COLO668 (cell line): ENCODE measurements at regions not wholly inside any gene's neighbourhood (a gene's known extent, or its start where the extent isn't known, plus 50 kb on each side); places are given as distances from the start of the nearest gene placed in this dataset.
"Not testable (repeated sequence)": the region's sequence is repeated elsewhere in the genome, so short reads cannot be mapped to it uniquely, and the experiment has no call there.

Source experiments
- DNase-seq: peaks from one replicate; lab custom pipeline; 2025; ENCODE audit not compliant: unreplicated experiment; lab: John Stamatoyannopoulos, UW

GRCh38 chr4:115287426-115287825 is 174.0 kb upstream of the NDST4 start:
- no peak for DNase-seq

GRCh38 chr4:115279330-115279729 is 165.9 kb upstream of the NDST4 start:
- no peak for DNase-seq

GRCh38 chr4:115278830-115279229 is 165.4 kb upstream of the NDST4 start:
- no peak for DNase-seq

- no peak for DNase-seq
These were observed 162.2 kb upstream of the NDST4 start for GRCh38 chr4:115275615-115276014.

GRCh38 chr4:115274545-115274944 is 161.1 kb upstream of the NDST4 start:
- DNase-seq: no peak

- DNase-seq: no peak
These were observed 159.2 kb upstream of the NDST4 start for GRCh38 chr4:115272594-115272993.

- DNase-seq: no peak
These were observed 158.8 kb upstream of the NDST4 start for GRCh38 chr4:115272185-115272584.

GRCh38 chr4:115260195-115260594 is 146.8 kb upstream of the NDST4 start:
- DNase-seq: no peak

- DNase-seq: no peak
These were observed 146.2 kb upstream of the NDST4 start for GRCh38 chr4:115259642-115260041.

GRCh38 chr4:115249808-115250207 is 136.4 kb upstream of the NDST4 start:
- DNase-seq: no peak

- DNase-seq: no peak
These were observed 121.1 kb upstream of the NDST4 start for GRCh38 chr4:115234405-115235093.

GRCh38 chr4:115233600-115233999 is 120.2 kb upstream of the NDST4 start:
- no peak for DNase-seq

- no peak for DNase-seq
These were observed 116.5 kb upstream of the NDST4 start for GRCh38 chr4:115229873-115230272.

GRCh38 chr4:115228851-115229250 is 115.4 kb upstream of the NDST4 start:
- no peak for DNase-seq

GRCh38 chr4:115222061-115222460 is 108.6 kb upstream of the NDST4 start:
- DNase-seq: no peak

GRCh38 chr4:115219862-115220261 is 106.4 kb upstream of the NDST4 start:
- DNase-seq: no peak

- DNase-seq: no peak
These were observed 106.0 kb upstream of the NDST4 start for GRCh38 chr4:115219315-115219860.

- no peak for DNase-seq
These were observed 102.5 kb upstream of the NDST4 start for GRCh38 chr4:115215935-115216334.

- no peak for DNase-seq
These were observed 100.3 kb upstream of the NDST4 start for GRCh38 chr4:115213716-115214115.

GRCh38 chr4:115201042-115201330 is 87.6 kb upstream of the NDST4 start:
- no peak for DNase-seq

GRCh38 chr4:115200201-115201041 is 87.0 kb upstream of the NDST4 start:
- DNase-seq: not testable (repeated sequence)

- DNase-seq: not testable (repeated sequence)
These were observed 81.2 kb upstream of the NDST4 start for GRCh38 chr4:115194612-115195011.
